HL-60 (cell line): ENCODE measurements at regions not wholly inside any gene's neighbourhood (a gene's known extent, or its start where the extent isn't known, plus 50 kb on each side); places are given as distances from the start of the nearest gene placed in this dataset.

Experiments used
- CTCF ChIP-seq: IDR thresholded peaks from one replicate; pipeline ENCODE4 v1.5.1; 2011; ENCODE audit warnings: low read length, control low read depth, inconsistent platforms; ENCODE audit not compliant: insufficient read depth
- POLR2AphosphoS5 ChIP-seq: IDR thresholded peaks from 2 replicates; pipeline ENCODE4 v1.6.1; 2012; ENCODE audit warnings: low read depth
- REST ChIP-seq: IDR thresholded peaks from 2 replicates; pipeline ENCODE4 v1.6.1; 2012; ENCODE audit warnings: low read depth; ENCODE audit not compliant: insufficient replicate concordance
- SPI1 ChIP-seq: IDR thresholded peaks from 2 replicates; pipeline ENCODE4 v1.6.1; 2012; ENCODE audit warnings: low read depth, mild to moderate bottlenecking, borderline replicate concordance

- TF ChIP-seq CTCF (no peak), POLR2AphosphoS5 (no peak), SPI1 (no peak), REST (no peak)
Measured at GRCh38 chr2:217028128-217028527, 168.3 kb upstream of the TNP1 start.
